K562 (cell line): ENCODE measurements at regions not wholly inside any gene's neighbourhood (a gene's known extent, or its start where the extent isn't known, plus 50 kb on each side); places are given as distances from the start of the nearest gene placed in this dataset.

Source experiments
- ATAC-seq: fragments of 200-7000 bp; cut with Tn5 transposase; 3 replicates; pipeline ENCODE4 v1.9.1; 2020; ENCODE audit warnings: moderate library complexity
- BruUV-seq: library from RNA; stranded (reverse); fragments of 400-500 nt; replicated peaks from 2 replicates; lab custom pipeline; 2021; lab: Mats Ljungman, UMichigan
- CTCF ChIA-PET: fragments of 300-600 bp; formaldehyde crosslinking; extraction: SDS; loops from one replicate; lab custom pipeline; 2021; ENCODE audit warnings: low intra/inter-chr PET ratio; lab: Yijun Ruan, JAX
- POLR2A ChIA-PET: fragments of 300-600, 350-650 bp; sonication (Branson Sonifier 250); formaldehyde crosslinking; extraction: SDS; loops from one replicate; lab custom pipeline; 2021; ENCODE audit warnings: antibody characterized with exemption, inconsistent platforms; lab: Yijun Ruan, JAX
- DNase-seq, 4 experiments: peaks; one replicate each; pipeline versions ENCODE4 v3.0.0 to v3.0.0-alpha.2; 2011 to 2018; ENCODE audit warnings: low spot score in 3 of 4, mixed read lengths in 3 of 4; ENCODE audit errors: extremely low read depth in 1 of 4
- FAIRE-seq: peaks from 2 replicates; lab custom pipeline; 2011; peaks lifted over from hg19 to GRCh38; lab: Jason Lieb, UNC
- H2AFZ ChIP-seq: 2 replicates; pipeline ENCODE4 v1.6.0; 2011; ENCODE audit warnings: low read depth, low read length, control low read depth, inconsistent platforms
- H3K27ac ChIP-seq: fragments of 200-600 bp; 3 replicates; pipeline ENCODE4 v1.8.0; 2011; ENCODE audit warnings: low read depth, mild to moderate bottlenecking, control low read depth, inconsistent platforms, low read length, moderate library complexity, mixed read lengths; ENCODE audit errors: extremely low read depth
- H3K27me3 ChIP-seq, 2 experiments: fragments of 300-600 bp in 1 of 2; 2 replicates in 1 of 2; 3 replicates in 1 of 2; pipeline versions ENCODE4 v1.6.0 to v1.8.0; 2011; ENCODE audit warnings: inconsistent platforms in 2 of 2, low read length in 2 of 2, mild to moderate bottlenecking in 1 of 2, mixed read lengths in 1 of 2, moderate library complexity in 1 of 2; ENCODE audit not compliant: control insufficient read depth in 2 of 2, insufficient read depth in 2 of 2
- H3K36me3 ChIP-seq: fragments of 300-600 bp; 3 replicates; pipeline ENCODE4 v1.8.0; 2011; ENCODE audit warnings: mild to moderate bottlenecking, low read length, inconsistent platforms; ENCODE audit not compliant: control insufficient read depth, insufficient read depth
- H3K4me1 ChIP-seq, 2 experiments: fragments of 200-600 bp in 1 of 2; replicated peaks in 1 of 2; 2 replicates in 1 of 2; 3 replicates in 1 of 2; pipeline versions ENCODE4 v1.5.1 to v1.8.0; 2011; ENCODE audit warnings: inconsistent platforms in 2 of 2, low read length in 2 of 2, mild to moderate bottlenecking in 1 of 2, mixed read lengths in 1 of 2, moderate library complexity in 1 of 2; ENCODE audit not compliant: control insufficient read depth in 2 of 2, insufficient read depth in 2 of 2
- H3K4me2 ChIP-seq: 2 replicates; pipeline ENCODE4 v1.6.1; 2011; ENCODE audit warnings: low read length, control low read depth, inconsistent platforms, mixed read lengths; ENCODE audit not compliant: insufficient read depth
- H3K4me3 ChIP-seq: fragments of 200-600 bp; sonication (generic), shearing (Covaris generic); 2 replicates; pipeline ENCODE4 v1.5.1; 2016; ENCODE audit warnings: control low read depth, inconsistent platforms
- H3K79me2 ChIP-seq: fragments of 200-600 bp; 3 replicates; pipeline ENCODE4 v1.8.0; 2011; ENCODE audit warnings: low read length, inconsistent platforms; ENCODE audit not compliant: control insufficient read depth, insufficient read depth
- H3K9ac ChIP-seq, 2 experiments: 2 replicates each; pipeline versions ENCODE4 v1.6.0 to v1.6.1; 2011; ENCODE audit warnings: low read depth in 2 of 2, low read length in 2 of 2, control low read depth in 1 of 2, inconsistent platforms in 1 of 2, mild to moderate bottlenecking in 1 of 2, mixed read lengths in 1 of 2; ENCODE audit not compliant: insufficient read depth in 1 of 2
- H3K9me1 ChIP-seq: one replicate; pipeline ENCODE4 v1.6.0; 2011; ENCODE audit warnings: inconsistent platforms, mild to moderate bottlenecking, low read length, moderate library complexity; ENCODE audit not compliant: control insufficient read depth, insufficient read depth
- H3K9me3 ChIP-seq: replicated peaks from 2 replicates; pipeline ENCODE4 v1.5.1; 2011; ENCODE audit warnings: low read depth, low read length, inconsistent platforms; ENCODE audit not compliant: control insufficient read depth, insufficient read depth
- H4K20me1 ChIP-seq: replicated peaks from 2 replicates; pipeline ENCODE4 v1.6.1; 2011; ENCODE audit warnings: low read length, inconsistent platforms, mixed read lengths; ENCODE audit not compliant: control insufficient read depth, insufficient read depth
- BCLAF1 ChIP-seq, 2 experiments: fragments of 450-650 bp in 1 of 2; IDR thresholded peaks; 2 replicates each; pipeline ENCODE4 v1.6.1; 2011 to 2017; ENCODE audit warnings: low read depth in 2 of 2, antibody characterized with exemption in 1 of 2, borderline replicate concordance in 1 of 2, low read length in 1 of 2, mild to moderate bottlenecking in 1 of 2, mixed read lengths in 1 of 2; ENCODE audit not compliant: control insufficient read depth in 1 of 2
- CSDE1 ChIP-seq, 2 experiments: fragments of 450-650 bp; IDR thresholded peaks; 2 replicates each; pipeline ENCODE4 v1.6.1; 2016; ENCODE audit warnings: mild to moderate bottlenecking in 1 of 2
- DACH1 ChIP-seq: fragments of 450-650 bp; IDR thresholded peaks from 2 replicates; pipeline ENCODE4 v1.6.1; 2018; ENCODE audit not compliant: partially characterized antibody
- ESRRA ChIP-seq: fragments of 450-650 bp; IDR thresholded peaks from 2 replicates; pipeline ENCODE4 v1.6.1; 2014; ENCODE audit warnings: low read depth, mild to moderate bottlenecking, moderate library complexity, borderline replicate concordance
- HES1 ChIP-seq: fragments of 450-650 bp; IDR thresholded peaks from 2 replicates; pipeline ENCODE4 v1.6.1; 2016; ENCODE audit warnings: low read depth, mild to moderate bottlenecking, moderate library complexity
- KLF10 ChIP-seq: fragments of 250-450 bp; sonication (Bioruptor Pico); IDR thresholded peaks from 2 replicates; pipeline ENCODE4 v1.6.1; 2021; ENCODE audit warnings: matching md5 sums
- MED1 ChIP-seq: sonication (generic); formaldehyde crosslinking; IDR thresholded peaks from 2 replicates; pipeline ENCODE4 v1.8.1; 2023; ENCODE audit warnings: missing genetic modification reagents, borderline replicate concordance
- MEF2A ChIP-seq: IDR thresholded peaks from 2 replicates; pipeline ENCODE4 v1.6.1; 2011; ENCODE audit warnings: low read depth, mild to moderate bottlenecking, low read length, moderate library complexity; ENCODE audit not compliant: control insufficient read depth
- PRMT5 ChIP-seq: sonication (generic); formaldehyde crosslinking; IDR thresholded peaks from 2 replicates; pipeline ENCODE4 v1.5.0; 2020; ENCODE audit warnings: missing genetic modification reagents
- THRAP3 ChIP-seq: fragments of 450-650 bp; IDR thresholded peaks from 2 replicates; pipeline ENCODE4 v1.6.1; 2016; ENCODE audit warnings: mild to moderate bottlenecking, inconsistent platforms, borderline replicate concordance
- ZNF584 ChIP-seq: fragments of 200-800 bp; sonication (Bioruptor generic); IDR thresholded peaks from 2 replicates; pipeline ENCODE4 v1.6.1; 2016; ENCODE audit warnings: low read depth, mild to moderate bottlenecking, missing genetic modification characterization, missing compliant biosample characterization
- WGBS: fragments of 100-300 bp; shearing (Covaris generic); methylation state at CpG from one replicate; pipeline ENCODE4 v1.1.6; 2016; ENCODE audit warnings: low coverage, mixed read lengths; ENCODE audit not compliant: insufficient coverage; ENCODE audit errors: missing lambda C conversion rate; 5-methylcytosine and 5-hydroxymethylcytosine counted together
- in situ Hi-C: fragments of 300-500 bp; cut with MboI; formaldehyde crosslinking; loops from 4 replicates; pipeline ENCODE4 v1.15.0; 2018; ENCODE audit warnings: inconsistent platforms, mixed read lengths
- intact Hi-C: fragments of 100-400 bp; cut with micrococcal nuclease; formaldehyde crosslinking; loops from 2 replicates; pipeline ENCODE4 v1.14.2; 2022
- TF ChIP-seq, protein P1 (sequence below): sonication (generic); formaldehyde crosslinking; IDR thresholded peaks from 2 replicates; pipeline ENCODE4 v1.8.1; 2023; ENCODE audit warnings: mild to moderate bottlenecking, missing genetic modification reagents

- 23% methylated on average over 2 of the region's 2 CpGs for WGBS
- BruUV-seq = no TSS peak
Measured at GRCh38 chr18:30828700-30829099, 213.8 kb downstream of the DSC3 start.

More at GRCh38 chr18:30828700-30829099, 213.8 kb downstream of the DSC3 start:
- no peaks in the 10 kb centered on the region for H3K36me3 ChIP-seq
- intact Hi-C loops (no loop called here), in situ Hi-C loops (no loop called here)
- H3K9ac ChIP-seq = no peak overlapping the region
- H3K9me1 ChIP-seq = no peaks in the 10 kb centered on the region
- no peak overlapping the region for H3K27ac ChIP-seq
- no peaks in the 10 kb centered on the region for H3K4me1 ChIP-seq
- ATAC-seq (no peak), FAIRE-seq (no peak), DNase-seq (no peak)
- CTCF ChIA-PET = no interaction called here
- H3K4me3 ChIP-seq = no peak overlapping the region
- H3K9me3 ChIP-seq = no peaks in the 10 kb centered on the region
- POLR2A ChIA-PET = interaction anchor here (0.7 to 1.5 kb wide), 2 partner anchors 23 to 212 kb away, joined by 3 read pairs; no protein-coding TSS in a partner anchor
- no peak overlapping the region for H3K4me2 ChIP-seq
- no peak for TF ChIP-seq THRAP3
- TF ChIP-seq CSDE1 (IDR thresholded peaks at IDR 0.05) = no peak
- TF ChIP-seq, protein P1, sequence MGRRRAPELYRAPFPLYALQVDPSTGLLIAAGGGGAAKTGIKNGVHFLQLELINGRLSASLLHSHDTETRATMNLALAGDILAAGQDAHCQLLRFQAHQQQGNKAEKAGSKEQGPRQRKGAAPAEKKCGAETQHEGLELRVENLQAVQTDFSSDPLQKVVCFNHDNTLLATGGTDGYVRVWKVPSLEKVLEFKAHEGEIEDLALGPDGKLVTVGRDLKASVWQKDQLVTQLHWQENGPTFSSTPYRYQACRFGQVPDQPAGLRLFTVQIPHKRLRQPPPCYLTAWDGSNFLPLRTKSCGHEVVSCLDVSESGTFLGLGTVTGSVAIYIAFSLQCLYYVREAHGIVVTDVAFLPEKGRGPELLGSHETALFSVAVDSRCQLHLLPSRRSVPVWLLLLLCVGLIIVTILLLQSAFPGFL (CRISPR knock-in tag) = no peak
- no peak for TF ChIP-seq MEF2A
- TF ChIP-seq ESRRA = no peak
- no peak for TF ChIP-seq BCLAF1 (IDR thresholded peaks at IDR 0.05; ENCODE audit: borderline replicate concordance in 1 of 2, control insufficient read depth in 1 of 2, low read depth in 2 of 2, low read length in 1 of 2)
- no peak for TF ChIP-seq HES1
- TF ChIP-seq MED1 (CRISPR knock-in tag) = no peak
- no peak for TF ChIP-seq KLF10 (CRISPR knock-in tag)
- TF ChIP-seq ZNF584 (CRISPR knock-in tag) = no peak
- no peak for TF ChIP-seq DACH1
- no peak for TF ChIP-seq PRMT5 (CRISPR knock-in tag)
- TF ChIP-seq, all 486 proteins: peak for 0
- Histone ChIP-seq H3K79me2 (no peaks in the 10 kb centered on the region), H2AFZ (no peak overlapping the region), H4K20me1 (no peaks in the 10 kb centered on the region), H3K27me3 (no peaks in the 10 kb centered on the region)
